Bronchial epithelial cell (primary cell): ENCODE measurements at regions not wholly inside any gene's neighbourhood (a gene's known extent, or its start where the extent isn't known, plus 50 kb on each side); places are given as distances from the start of the nearest gene placed in this dataset.
"Not testable (repeated sequence)": the region's sequence is repeated elsewhere in the genome, so short reads cannot be mapped to it uniquely, and the experiment has no call there.

Experiments
- DNase-seq: peaks from one replicate; pipeline ENCODE4 v3.0.0-alpha.2; 2010; ENCODE audit warnings: low read depth
- FAIRE-seq: peaks from 2 replicates; lab custom pipeline; 2011; peaks lifted over from hg19 to GRCh38; lab: Jason Lieb, UNC
- H3K27me3 ChIP-seq: 2 replicates; pipeline ENCODE4 v1.5.1; 2011; ENCODE audit warnings: low read length; ENCODE audit not compliant: control insufficient read depth, insufficient read depth
- H3K36me3 ChIP-seq: 2 replicates; pipeline ENCODE4 v1.5.1; 2011; ENCODE audit warnings: low read length; ENCODE audit not compliant: control insufficient read depth, insufficient read depth
- H3K4me3 ChIP-seq: 2 replicates; pipeline ENCODE4 v1.5.1; 2011; ENCODE audit warnings: mild to moderate bottlenecking, low read depth, low read length, control low read depth
- TF ChIP-seq, protein P1 (sequence below): IDR thresholded peaks from 2 replicates; pipeline ENCODE4 v1.5.1; 2011; ENCODE audit warnings: mild to moderate bottlenecking, moderate library complexity, low read length, control low read depth, inconsistent platforms; ENCODE audit not compliant: insufficient read depth, severe bottlenecking

DNA sequence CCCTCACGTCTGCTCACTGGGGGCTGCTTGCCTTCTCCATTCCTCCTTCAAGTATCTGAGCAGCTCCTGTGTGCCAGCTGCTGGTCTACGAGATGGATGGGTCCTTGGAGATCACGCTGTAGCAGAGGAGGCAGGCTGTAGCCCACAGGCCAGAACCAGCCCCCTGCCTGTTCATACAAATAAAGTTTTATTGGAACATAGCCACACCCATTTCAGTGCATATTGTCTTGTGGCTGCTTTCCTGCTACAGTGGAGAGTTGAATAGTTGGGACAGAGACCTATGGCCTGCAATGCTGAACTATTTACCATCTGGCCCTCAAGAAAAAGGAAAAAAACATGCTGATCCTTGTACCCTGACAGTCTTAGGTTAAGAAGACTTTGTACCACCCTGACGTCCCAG lies 136.8 kb upstream of the HMX1 start:
- H3K4me3 ChIP-seq, DNase-seq, H3K36me3 ChIP-seq, H3K27me3 ChIP-seq, FAIRE-seq: not testable (repeated sequence)

DNA sequence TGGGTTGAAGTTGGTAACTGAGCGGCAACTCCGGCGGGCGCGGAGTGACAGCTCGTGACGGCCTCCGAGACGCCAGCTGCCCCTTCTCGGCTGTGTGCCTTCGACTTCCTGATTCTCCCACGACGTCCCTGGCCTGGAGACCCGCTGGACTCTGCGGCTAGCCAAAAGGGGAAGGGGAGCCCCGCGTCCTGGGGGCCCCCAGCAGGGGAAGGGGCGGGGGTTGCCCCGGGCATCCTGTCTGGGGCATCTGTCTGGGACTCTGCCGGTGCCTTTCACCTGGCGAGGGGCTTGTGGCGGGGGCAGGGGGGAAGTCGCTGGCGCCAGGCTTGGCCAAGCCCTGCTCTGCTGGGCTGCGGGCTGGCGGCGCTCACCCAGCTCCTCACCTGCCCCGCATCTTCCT lies 129.5 kb upstream of the HMX1 start:
- not testable (repeated sequence) for FAIRE-seq, DNase-seq, H3K4me3 ChIP-seq

DNA sequence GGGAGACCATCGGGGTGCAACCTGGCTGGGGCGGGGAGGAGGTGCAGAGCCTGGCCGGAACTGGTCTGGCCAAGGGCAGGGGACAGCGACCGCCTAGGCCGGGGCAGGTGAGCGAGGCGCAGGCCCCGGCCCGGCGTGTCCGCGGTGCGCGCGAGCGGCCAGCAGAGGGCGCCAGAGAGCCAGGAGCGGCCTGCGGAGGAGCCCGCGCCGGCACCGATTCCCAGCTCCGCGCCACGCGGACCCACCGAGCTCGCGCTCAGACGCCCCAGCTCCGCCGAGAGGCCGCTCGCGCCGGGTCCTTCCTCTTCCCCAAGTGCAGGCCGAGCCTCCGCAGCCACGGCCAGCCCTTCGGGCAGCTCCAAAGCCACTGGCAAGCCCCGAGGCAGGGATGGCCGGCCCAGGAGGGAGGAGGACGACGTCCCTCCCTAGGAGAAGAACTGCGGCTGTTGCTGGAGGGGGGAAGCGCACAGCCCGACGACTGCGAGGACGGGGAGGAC lies 128.9 kb upstream of the HMX1 start:
- not testable (repeated sequence) for H3K4me3 ChIP-seq, FAIRE-seq, DNase-seq, H3K27me3 ChIP-seq, H3K36me3 ChIP-seq
- TF ChIP-seq, protein P1, sequence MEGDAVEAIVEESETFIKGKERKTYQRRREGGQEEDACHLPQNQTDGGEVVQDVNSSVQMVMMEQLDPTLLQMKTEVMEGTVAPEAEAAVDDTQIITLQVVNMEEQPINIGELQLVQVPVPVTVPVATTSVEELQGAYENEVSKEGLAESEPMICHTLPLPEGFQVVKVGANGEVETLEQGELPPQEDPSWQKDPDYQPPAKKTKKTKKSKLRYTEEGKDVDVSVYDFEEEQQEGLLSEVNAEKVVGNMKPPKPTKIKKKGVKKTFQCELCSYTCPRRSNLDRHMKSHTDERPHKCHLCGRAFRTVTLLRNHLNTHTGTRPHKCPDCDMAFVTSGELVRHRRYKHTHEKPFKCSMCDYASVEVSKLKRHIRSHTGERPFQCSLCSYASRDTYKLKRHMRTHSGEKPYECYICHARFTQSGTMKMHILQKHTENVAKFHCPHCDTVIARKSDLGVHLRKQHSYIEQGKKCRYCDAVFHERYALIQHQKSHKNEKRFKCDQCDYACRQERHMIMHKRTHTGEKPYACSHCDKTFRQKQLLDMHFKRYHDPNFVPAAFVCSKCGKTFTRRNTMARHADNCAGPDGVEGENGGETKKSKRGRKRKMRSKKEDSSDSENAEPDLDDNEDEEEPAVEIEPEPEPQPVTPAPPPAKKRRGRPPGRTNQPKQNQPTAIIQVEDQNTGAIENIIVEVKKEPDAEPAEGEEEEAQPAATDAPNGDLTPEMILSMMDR = peak; percentile 57

More for the DNA sequence above, 129.5 kb upstream of the HMX1 start:
- H3K36me3 ChIP-seq, H3K27me3 ChIP-seq: not testable (repeated sequence)

DNA sequence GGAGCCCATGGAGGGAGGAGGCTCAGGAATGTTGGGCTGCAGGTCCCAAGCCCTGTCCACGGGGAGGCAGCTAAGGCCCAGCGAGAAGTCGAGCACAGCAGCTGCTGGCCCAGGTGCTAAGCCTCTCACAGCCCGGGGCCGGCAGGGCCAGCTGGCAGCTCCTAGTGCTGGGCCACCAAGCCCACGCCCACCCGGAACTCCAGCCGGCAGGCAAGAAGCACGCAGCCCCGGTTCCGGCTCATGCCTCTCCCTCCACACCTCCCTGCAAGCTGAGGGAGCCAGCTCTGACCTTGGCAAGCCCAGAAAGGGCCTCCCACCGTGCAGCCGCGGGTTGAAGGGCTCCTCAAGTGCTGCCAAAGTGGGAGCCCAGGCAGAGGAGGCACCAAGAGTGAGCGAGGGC lies 121.3 kb upstream of the HMX1 start:
- not testable (repeated sequence) for DNase-seq, H3K36me3 ChIP-seq, H3K27me3 ChIP-seq, H3K4me3 ChIP-seq, FAIRE-seq

DNA sequence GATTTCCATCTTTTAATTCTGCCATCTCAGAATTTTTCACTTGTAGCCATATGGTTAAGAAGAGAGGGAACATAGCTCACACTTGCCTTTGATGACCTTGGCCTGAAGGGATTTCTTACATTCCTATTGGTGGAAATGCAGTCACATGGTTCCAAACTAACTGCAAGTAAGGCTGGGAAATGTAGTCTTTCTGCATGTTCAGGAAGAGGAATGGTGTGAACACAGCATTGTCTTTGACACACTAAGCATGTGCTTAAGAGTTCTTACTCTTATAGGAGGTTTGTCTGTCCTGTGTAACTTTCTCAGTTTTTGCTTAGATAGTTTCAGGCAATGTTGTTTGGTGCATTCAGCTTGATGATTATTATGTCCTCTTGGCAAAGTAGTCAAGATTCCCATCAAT lies 119.8 kb upstream of the HMX1 start:
- H3K27me3 ChIP-seq, H3K36me3 ChIP-seq, FAIRE-seq, H3K4me3 ChIP-seq: not testable (repeated sequence)
- DNase-seq = peak; percentile 1

DNA sequence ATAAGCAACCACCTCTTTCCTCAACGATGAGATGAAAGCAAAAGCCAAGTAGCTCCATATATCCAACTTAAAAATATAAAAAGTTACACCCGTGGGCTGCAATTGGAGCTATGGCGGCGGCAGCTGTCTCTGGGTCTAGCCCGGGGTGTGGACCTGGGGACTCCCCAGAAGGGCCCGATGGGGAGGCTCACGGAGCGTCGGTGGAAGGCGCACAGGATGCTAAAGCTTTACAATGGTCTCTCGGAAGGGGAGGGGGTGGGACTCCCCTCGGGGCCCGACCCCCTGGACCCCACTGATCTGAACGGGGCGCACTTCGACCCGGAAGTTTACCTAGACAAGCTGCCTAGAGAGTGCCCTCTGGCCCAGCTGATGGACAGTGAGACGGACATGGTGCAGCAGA lies 118.7 kb upstream of the HMX1 start:
- H3K36me3 ChIP-seq, FAIRE-seq, DNase-seq, H3K4me3 ChIP-seq, H3K27me3 ChIP-seq: not testable (repeated sequence)

DNA sequence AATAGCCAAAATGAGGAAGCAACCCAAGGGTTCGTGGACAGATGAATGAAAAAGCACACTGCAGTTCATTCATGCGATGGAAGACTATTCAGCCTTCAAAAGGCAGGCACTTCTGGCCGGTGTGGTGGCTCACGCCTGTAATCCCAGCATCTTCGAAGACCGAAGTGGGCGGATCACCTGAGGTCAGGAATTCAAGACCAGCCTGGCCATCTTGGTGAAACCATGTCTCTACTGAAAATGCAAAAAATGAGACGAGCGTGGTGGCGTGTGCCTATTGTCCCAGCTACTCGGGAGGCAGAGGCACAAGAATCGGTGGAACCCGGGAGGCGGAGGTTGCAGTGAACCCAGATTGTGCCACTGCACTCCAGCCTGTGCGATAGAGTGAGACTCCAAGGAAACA lies 114.1 kb upstream of the HMX1 start:
- H3K36me3 ChIP-seq, DNase-seq, FAIRE-seq, H3K4me3 ChIP-seq, H3K27me3 ChIP-seq: not testable (repeated sequence)

DNA sequence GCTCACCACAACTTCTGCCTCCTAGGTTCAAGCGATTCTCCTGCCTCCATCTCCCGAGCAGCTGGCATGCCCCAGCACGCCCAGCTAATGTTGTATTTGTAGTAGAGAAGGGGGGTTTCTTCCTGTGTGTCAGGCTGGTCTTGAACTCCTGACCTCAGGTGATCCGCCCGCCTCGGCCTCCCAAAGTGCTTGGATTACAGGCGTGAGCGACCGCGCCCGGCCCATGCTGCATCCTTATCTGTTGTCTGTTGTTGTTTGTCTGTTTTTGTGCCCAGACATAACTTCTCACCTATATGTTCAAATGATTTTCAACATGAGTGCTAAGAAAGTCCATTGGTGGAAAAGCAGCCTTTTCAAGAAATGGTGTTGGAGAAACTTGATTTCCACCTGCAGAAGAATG lies 113.0 kb upstream of the HMX1 start:
- not testable (repeated sequence) for H3K27me3 ChIP-seq, H3K36me3 ChIP-seq, DNase-seq, FAIRE-seq, H3K4me3 ChIP-seq

DNA sequence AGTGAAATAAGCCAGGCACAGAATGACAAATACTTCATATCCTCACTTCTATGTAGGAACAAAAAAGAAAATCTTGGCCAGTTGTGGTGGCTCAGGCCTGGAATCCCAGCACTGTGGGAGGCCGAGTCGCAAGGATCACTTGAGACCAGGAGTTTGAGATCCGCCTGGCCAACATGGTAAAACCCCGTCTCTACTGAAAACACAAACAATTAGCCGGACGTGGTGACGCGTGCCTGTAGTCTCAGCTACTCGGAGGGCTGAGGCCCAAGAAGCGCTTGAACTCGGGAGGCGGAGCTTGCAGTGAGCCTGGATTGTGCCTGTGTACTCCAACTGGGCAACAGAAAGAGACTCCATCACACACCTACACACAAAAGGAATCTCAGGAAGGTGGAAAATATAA lies 112.3 kb upstream of the HMX1 start:
- not testable (repeated sequence) for FAIRE-seq, H3K36me3 ChIP-seq, DNase-seq, H3K27me3 ChIP-seq, H3K4me3 ChIP-seq

DNA sequence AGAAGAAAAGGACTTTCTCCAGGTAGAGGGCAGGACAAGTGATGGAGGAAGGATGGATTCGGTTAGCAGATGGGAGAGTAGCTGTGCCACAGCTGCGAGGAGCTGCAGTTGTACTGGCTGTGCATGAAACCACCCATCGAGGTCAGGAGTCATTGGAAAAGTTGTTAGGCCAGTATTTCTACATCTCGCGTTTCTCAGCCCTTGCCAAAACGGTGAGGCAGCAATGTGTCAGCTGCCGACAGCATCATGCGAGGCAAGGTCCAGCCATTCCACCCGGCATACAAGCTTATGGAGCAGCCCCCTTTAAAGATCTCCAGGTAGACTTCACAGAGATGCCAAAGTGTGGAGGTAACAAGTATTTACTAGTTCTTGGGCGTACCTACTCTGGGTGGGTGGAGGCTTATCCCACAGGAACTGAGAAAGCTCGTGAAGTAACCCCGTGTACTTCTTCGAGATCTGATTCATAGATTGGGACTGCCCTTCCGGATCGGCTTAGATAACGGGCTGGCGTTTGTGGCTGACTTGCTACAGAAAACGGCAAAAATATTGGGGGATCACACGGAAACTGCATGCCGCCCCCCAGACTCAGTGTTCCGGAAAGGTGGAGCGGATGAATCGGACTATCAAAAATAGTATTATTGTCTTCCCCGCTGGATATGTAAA lies 105.0 kb upstream of the HMX1 start:
- H3K36me3 ChIP-seq, H3K27me3 ChIP-seq, H3K4me3 ChIP-seq, FAIRE-seq: not testable (repeated sequence)
- peak; percentile 34 for DNase-seq

DNA sequence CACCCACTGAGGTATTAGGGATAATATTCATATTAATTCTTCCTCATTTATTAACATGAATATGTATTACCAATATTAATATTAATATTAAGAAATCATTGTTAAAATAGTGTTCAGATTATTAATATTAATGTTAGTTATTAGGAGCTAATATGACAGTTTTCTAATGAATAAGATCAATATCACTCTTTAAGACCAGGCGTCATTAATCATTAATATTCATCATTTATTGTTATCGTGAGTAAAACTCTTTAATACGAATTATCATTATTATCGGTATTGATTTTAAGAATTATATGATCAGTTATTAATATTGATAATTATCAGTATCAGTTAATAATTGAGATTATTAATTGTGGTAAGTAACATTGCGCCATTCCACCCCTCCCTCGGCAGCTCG lies 101.0 kb upstream of the HMX1 start:
- DNase-seq, H3K4me3 ChIP-seq, H3K27me3 ChIP-seq, FAIRE-seq, H3K36me3 ChIP-seq: not testable (repeated sequence)

DNA sequence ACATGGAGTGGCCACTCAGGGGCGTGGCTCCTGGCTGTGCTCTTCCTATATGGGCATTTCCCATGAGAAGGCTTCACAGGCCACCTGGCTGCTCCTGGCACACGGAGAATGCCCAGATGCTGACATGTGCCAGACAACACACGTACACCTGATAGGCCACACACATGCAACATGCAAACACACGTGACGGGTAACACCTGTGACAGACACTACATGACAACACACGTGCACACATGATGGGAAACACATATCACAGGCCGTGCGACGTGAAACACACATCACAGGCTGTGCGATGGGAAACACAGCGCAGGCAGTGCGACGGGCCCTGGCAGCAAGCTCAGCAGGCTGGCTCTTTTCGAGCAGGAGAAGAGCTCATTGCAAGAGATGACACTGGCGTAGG lies 94.3 kb upstream of the HMX1 start:
- not testable (repeated sequence) for H3K36me3 ChIP-seq, DNase-seq, H3K4me3 ChIP-seq, H3K27me3 ChIP-seq
- FAIRE-seq = peak; percentile 80

DNA sequence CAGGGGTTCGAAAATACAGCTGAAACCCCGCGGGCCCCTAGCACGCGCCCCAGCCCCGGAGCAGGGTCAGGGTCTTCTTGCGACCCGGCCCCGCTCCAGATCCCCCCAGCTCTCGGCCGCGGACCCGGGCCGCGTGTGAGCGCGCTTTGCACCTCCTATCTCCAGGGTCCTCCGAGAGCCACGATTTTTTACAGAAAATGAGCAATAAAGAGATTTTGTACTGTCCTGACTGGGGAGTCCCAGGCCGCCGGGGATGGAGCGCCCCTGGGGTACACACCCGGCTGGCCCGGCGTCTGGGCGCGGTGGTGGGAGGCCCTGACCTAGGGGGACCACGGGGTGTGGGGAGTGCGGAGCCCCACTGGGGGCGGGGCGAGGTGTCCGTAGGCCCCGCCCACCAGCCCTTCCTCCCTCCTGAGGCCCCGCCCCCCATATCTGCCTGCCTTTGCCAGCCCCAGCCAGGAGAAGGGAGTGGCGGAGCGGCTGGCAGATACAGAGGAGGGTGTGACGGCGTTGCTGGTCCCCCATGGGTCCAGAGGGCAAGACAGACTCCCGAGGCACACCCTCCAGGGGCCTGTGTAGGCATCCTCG lies 92.7 kb upstream of the HMX1 start:
- not testable (repeated sequence) for H3K4me3 ChIP-seq, H3K36me3 ChIP-seq, FAIRE-seq, DNase-seq, H3K27me3 ChIP-seq

DNA sequence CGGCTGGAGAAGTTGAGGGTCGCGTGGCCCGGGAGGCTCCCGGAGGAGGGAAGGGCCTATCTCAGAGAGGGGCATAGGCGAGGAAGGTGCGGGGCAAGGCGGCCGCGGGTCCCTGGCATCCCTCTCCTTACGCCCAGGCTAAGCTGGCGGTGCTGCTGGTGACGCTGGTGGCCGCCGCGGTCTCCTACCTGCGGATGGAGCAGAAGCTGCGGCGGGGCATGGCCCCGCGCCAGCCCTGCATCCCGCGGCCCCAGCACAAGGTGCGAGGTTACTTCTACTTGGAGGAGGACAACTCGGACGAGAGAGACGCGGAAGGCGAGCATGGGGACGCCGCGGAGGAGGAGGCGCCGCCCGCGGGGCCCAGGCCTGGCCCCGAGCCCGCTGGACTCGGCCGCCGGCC lies 91.9 kb upstream of the HMX1 start:
- not testable (repeated sequence) for H3K36me3 ChIP-seq, H3K27me3 ChIP-seq, DNase-seq, H3K4me3 ChIP-seq, FAIRE-seq
